Testis (tissue), 2 donors: ENCODE measurements at regions not wholly inside any gene's neighbourhood (a gene's known extent, or its start where the extent isn't known, plus 50 kb on each side); places are given as distances from the start of the nearest gene placed in this dataset.

Experiments
- DNase-seq: peaks from one replicate; pipeline ENCODE4 v3.0.0-alpha.2; 2019
- H3K27ac ChIP-seq, 2 donors: fragments of 200-600 bp; sonication (generic); one replicate each; pipeline ENCODE4 v1.5.1; 2019
- H3K27me3 ChIP-seq: fragments of 200-600 bp; sonication (generic); one replicate; pipeline ENCODE4 v1.5.1; 2019
- H3K36me3 ChIP-seq: fragments of 200-600 bp; sonication (generic); one replicate; pipeline ENCODE4 v1.5.1; 2017; ENCODE audit warnings: low read depth; ENCODE audit errors: missing control alignments
- H3K4me1 ChIP-seq: fragments of 200-600 bp; sonication (generic); one replicate; pipeline ENCODE4 v1.5.1; 2019
- H3K4me3 ChIP-seq, 2 donors: fragments of 200-600 bp; sonication (generic); one replicate each; pipeline ENCODE4 v1.5.1; 2017 to 2019
- H3K9me3 ChIP-seq: fragments of 200-600 bp; sonication (generic); one replicate; pipeline ENCODE4 v1.5.1; 2017
- CTCF ChIP-seq, 3 experiments: fragments of 450-650 bp in 2 of 3; fragments of 200-600 bp in 1 of 3; sonication (generic) in 1 of 3; IDR thresholded peaks; one replicate each; pipeline ENCODE4 v1.5.1; 2016 to 2019; ENCODE audit warnings: antibody characterized with exemption in 3 of 3, mild to moderate bottlenecking in 2 of 3, moderate library complexity in 1 of 3
- POLR2A ChIP-seq: fragments of 450-650 bp; IDR thresholded peaks from one replicate; pipeline ENCODE4 v1.6.1; 2017; ENCODE audit warnings: antibody characterized with exemption, mild to moderate bottlenecking, moderate library complexity
- WGBS, 2 donors: methylation state at CpG; one replicate each; pipeline ENCODE4 v1.1.5; 2018; 5-methylcytosine and 5-hydroxymethylcytosine counted together
- intact Hi-C: fragments of 100-400 bp; cut with DNase I; formaldehyde crosslinking; loops from one replicate; pipeline ENCODE4 v1.15.1; 2023; ENCODE audit warnings: low total_unique reads

GRCh38 chr14:71242237-71242748 is 335.0 kb downstream of the PCNX1 start:
- no peaks in the 10 kb centered on the region for H3K9me3 ChIP-seq
- H3K4me3 ChIP-seq, result no peak overlapping the region
- TF ChIP-seq CTCF (IDR thresholded peaks at IDR 0.05), result no peak
- H3K27ac ChIP-seq, result no peak overlapping the region
- intact Hi-C loops, result no loop called here
- no peak for DNase-seq
- H3K27me3 ChIP-seq, result no peaks in the 10 kb centered on the region
- WGBS, 2 donors, result 35 to 51% methylated on average over 4 of the region's 4 CpGs
- H3K4me1 ChIP-seq, result no peaks in the 10 kb centered on the region
- H3K36me3 ChIP-seq, result no peaks in the 10 kb centered on the region

- H3K9me3 ChIP-seq, result no peaks in the 10 kb centered on the region
- H3K27ac ChIP-seq, result no peak overlapping the region
- intact Hi-C loops, result no loop called here
- H3K4me1 ChIP-seq, result no peaks in the 10 kb centered on the region
- H3K36me3 ChIP-seq, result no peaks in the 10 kb centered on the region
- DNase-seq, result no peak
- no peak overlapping the region for H3K4me3 ChIP-seq
- no peak for TF ChIP-seq POLR2A
- no peak for TF ChIP-seq CTCF (IDR thresholded peaks at IDR 0.05)
- no peaks in the 10 kb centered on the region for H3K27me3 ChIP-seq
- WGBS, 2 donors, result 93% methylated on average over 1 of the region's 1 CpG
Measured at GRCh38 chr14:71243697-71244096, 336.4 kb downstream of the PCNX1 start.

GRCh38 chr14:71244341-71244740 is 337.1 kb downstream of the PCNX1 start:
- H3K9me3 ChIP-seq, result no peaks in the 10 kb centered on the region
- intact Hi-C loops, result no loop called here
- H3K4me3 ChIP-seq, result no peak overlapping the region
- no peak overlapping the region for H3K27ac ChIP-seq
- no peaks in the 10 kb centered on the region for H3K27me3 ChIP-seq
- no peaks in the 10 kb centered on the region for H3K4me1 ChIP-seq
- H3K36me3 ChIP-seq, result no peaks in the 10 kb centered on the region
- no peak for DNase-seq
- TF ChIP-seq CTCF (IDR thresholded peaks at IDR 0.05) (no peak), POLR2A (no peak)
- WGBS, 2 donors, result 70 to 80% methylated on average over 5 of the region's 5 CpGs

- Histone ChIP-seq H3K36me3 (no peaks in the 10 kb centered on the region), H3K4me1 (no peaks in the 10 kb centered on the region), H3K27ac (no peak overlapping the region), H3K9me3 (no peaks in the 10 kb centered on the region), H3K27me3 (no peaks in the 10 kb centered on the region), H3K4me3 (no peak overlapping the region)
- no peak for DNase-seq
- intact Hi-C loops, result no loop called here
- no peak for TF ChIP-seq POLR2A
- no peak for TF ChIP-seq CTCF (IDR thresholded peaks at IDR 0.05)
- WGBS, 2 donors, result 88 to 94% methylated on average over 8 of the region's 8 CpGs
Measured at GRCh38 chr14:71245659-71246361, 338.6 kb downstream of the PCNX1 start.

GRCh38 chr14:71246539-71246938 is 339.3 kb downstream of the PCNX1 start:
- Histone ChIP-seq H3K27ac (no peak overlapping the region), H3K27me3 (no peaks in the 10 kb centered on the region), H3K36me3 (no peaks in the 10 kb centered on the region), H3K4me3 (no peak overlapping the region), H3K4me1 (no peaks in the 10 kb centered on the region), H3K9me3 (no peaks in the 10 kb centered on the region)
- DNase-seq, result no peak
- intact Hi-C loops, result no loop called here
- TF ChIP-seq POLR2A, result no peak
- no peak for TF ChIP-seq CTCF (IDR thresholded peaks at IDR 0.05)
- 85 to 87% methylated on average over 1 of the region's 1 CpG for WGBS, 2 donors
